A673 (cell line): ENCODE measurements at regions not wholly inside any gene's neighbourhood (a gene's known extent, or its start where the extent isn't known, plus 50 kb on each side); places are given as distances from the start of the nearest gene placed in this dataset.

Experiments used
- CTCF ChIP-seq: fragments of 300-800, 200-600 bp; sonication (generic); conservative IDR thresholded peaks from 2 replicates; pipeline ENCODE4 v1.5.1; 2017; ENCODE audit warnings: low read depth, mild to moderate bottlenecking, antibody characterized with exemption, low read length, moderate library complexity, mixed read lengths
- EZH2 ChIP-seq: fragments of 200-600 bp; sonication (generic); IDR thresholded peaks from 2 replicates; pipeline ENCODE4 v1.6.1; 2017; ENCODE audit warnings: borderline replicate concordance, low read depth, mild to moderate bottlenecking, mixed read lengths, antibody characterized with exemption, low read length; ENCODE audit not compliant: poor library complexity, severe bottlenecking

- no peak for TF ChIP-seq CTCF
- no peak for TF ChIP-seq EZH2
Measured at GRCh38 chr12:43288671-43289425, 263.2 kb downstream of the ADAMTS20 start.
